ENCODE measurements at regions not wholly inside any gene's neighbourhood (a gene's known extent, or its start where the extent isn't known, plus 50 kb on each side); places are given as distances from the start of the nearest gene placed in this dataset.

DNA sequence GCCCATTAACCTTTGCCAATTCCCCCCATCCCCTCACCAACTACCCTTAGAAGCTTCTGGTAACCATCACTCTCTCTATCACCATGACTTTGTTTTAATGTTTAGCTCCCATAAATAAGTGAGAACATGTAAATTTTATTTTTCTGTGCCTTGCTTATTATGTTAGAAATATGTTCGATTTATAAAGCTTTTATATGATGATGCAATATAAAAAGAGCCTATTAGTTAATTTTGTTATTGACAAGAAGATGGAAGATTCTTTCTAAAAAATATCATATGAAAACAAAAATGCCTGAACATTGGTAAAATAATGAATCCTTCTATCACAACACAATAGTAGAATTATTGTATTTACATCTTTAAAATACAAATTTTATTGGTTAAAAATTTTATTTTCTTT is 836.1 kb upstream of the TMPRSS15 start:
- peaks cover 4% of the 10 kb centered on the region for H3K9me3 Mint-ChIP-seq
- CTCF ChIA-PET = no interaction called here
- POLR2A ChIA-PET = no interaction called here
- no peaks in the 10 kb centered on the region for H3K4me1 Mint-ChIP-seq
- H3K4me3 Mint-ChIP-seq = no peak overlapping the region
- no peaks in the 10 kb centered on the region for H3K27me3 Mint-ChIP-seq
- no peak for DNase-seq
- H3K27ac Mint-ChIP-seq = no peak overlapping the region
- H3K36me3 Mint-ChIP-seq (ENCODE audit: low read depth) = no peaks in the 10 kb centered on the region

- CTCF ChIA-PET = no interaction called here
- POLR2A ChIA-PET = no interaction called here
- H3K36me3 Mint-ChIP-seq (ENCODE audit: low read depth) = no peaks in the 10 kb centered on the region
Observed at GRCh38 chr21:19244502-19245187, 841.1 kb upstream of the TMPRSS15 start.

DNA sequence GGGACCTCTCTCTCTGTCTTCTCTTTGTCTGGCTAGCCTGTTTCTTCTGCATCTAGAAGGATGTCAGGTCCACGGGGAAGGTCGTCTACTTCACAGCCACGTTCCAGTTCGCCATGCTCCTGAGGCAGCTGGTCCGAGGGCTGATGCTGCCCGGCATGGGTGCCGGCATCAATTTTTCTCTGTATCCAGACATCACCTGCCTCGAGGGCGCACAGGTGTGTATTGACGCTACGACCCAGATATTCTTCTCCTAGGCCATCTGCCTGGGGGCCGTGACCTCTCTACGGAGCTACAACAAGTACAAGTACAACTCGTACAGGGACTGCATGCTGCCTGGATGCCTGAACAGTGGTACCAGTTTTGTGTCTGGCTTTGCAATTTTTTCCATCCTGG is 841.6 kb upstream of the TMPRSS15 start:
- ChIA-PET CTCF (no interaction called here), POLR2A (no interaction called here)
- Mint-ChIP-seq H3K27ac (no peak overlapping the region), H3K4me3 (no peak overlapping the region), H3K27me3 (no peaks in the 10 kb centered on the region), H3K36me3 (ENCODE audit: low read depth) (no peaks in the 10 kb centered on the region), H3K9me3 (peaks cover 12% of the 10 kb centered on the region), H3K4me1 (no peaks in the 10 kb centered on the region)
- no peak for DNase-seq

More at GRCh38 chr21:19244502-19245187, 841.1 kb upstream of the TMPRSS15 start:
- Mint-ChIP-seq H3K4me3 (no peak overlapping the region), H3K9me3 (peaks cover 9% of the 10 kb centered on the region), H3K27me3 (no peaks in the 10 kb centered on the region), H3K4me1 (no peaks in the 10 kb centered on the region), H3K27ac (no peak overlapping the region)
- DNase-seq = no peak

DNA sequence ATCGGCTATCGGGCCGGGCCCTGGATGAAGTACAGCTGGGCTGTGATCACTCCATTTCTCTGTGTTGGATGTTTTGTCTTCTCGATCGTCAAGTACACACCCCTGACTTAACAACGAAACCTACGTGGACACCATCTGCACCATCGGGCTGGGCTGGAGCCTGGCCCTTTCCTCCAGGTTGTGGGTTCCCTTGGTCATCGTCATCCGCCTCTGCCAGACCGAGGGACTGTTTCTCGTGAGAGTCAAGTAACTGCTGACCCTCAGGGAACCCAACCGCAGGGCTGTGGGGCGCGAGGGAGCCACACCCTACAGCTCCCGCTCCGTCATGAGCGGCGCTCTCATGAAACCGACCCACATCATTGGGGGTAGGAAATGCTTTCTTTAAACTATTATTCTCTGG is 842.4 kb upstream of the TMPRSS15 start:
- H3K27ac Mint-ChIP-seq = no peak overlapping the region
- H3K4me3 Mint-ChIP-seq = no peak overlapping the region
- DNase-seq = no peak
- H3K9me3 Mint-ChIP-seq = peaks cover 12% of the 10 kb centered on the region
- no peaks in the 10 kb centered on the region for H3K36me3 Mint-ChIP-seq (ENCODE audit: low read depth)
- ChIA-PET CTCF (no interaction called here), POLR2A (no interaction called here)
- H3K27me3 Mint-ChIP-seq = no peaks in the 10 kb centered on the region
- H3K4me1 Mint-ChIP-seq = no peaks in the 10 kb centered on the region

DNA sequence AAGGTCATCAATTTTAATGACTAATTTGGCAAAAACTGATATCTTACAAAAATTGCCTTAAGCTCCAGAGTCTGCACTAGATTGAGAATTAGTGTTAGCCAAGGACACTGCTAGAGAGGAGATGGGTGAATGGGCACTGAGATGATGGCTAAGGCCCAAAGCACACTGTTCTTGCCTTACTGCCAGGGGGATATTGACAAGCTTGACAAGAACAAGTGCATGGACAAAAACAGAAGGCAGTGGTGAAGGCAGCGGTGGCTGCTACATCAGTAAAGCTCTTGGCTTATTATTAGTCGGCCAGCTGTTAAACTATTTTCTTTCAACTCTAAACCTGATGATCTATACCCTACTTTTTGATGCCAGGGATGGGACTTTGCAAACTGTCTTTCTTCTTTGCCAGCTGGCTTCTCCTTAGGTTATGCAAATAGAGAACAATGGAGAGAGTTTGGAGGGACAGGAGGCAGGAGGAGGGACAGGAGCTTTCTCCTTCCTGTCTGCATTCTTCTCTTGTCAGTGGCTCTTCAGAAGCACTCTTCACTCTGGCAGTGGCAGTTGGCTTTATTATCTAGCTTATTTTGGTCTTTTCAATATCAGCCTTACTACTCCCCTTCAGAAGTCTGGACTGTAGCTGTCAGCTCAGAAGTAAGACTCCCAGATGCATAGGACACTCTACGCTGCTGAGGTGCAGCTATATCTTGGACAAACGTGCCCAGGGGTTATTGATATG is 853.5 kb upstream of the TMPRSS15 start:
- Mint-ChIP-seq H3K4me3 (no peak overlapping the region), H3K4me1 (no peaks in the 10 kb centered on the region), H3K27ac (no peak overlapping the region), H3K27me3 (no peaks in the 10 kb centered on the region), H3K9me3 (peaks cover 2% of the 10 kb centered on the region), H3K36me3 (ENCODE audit: low read depth) (no peaks in the 10 kb centered on the region)
- CTCF ChIA-PET = no interaction called here
- POLR2A ChIA-PET = no interaction called here
- DNase-seq = no peak

GRCh38 chr21:19261731-19262376 is 858.3 kb upstream of the TMPRSS15 start:
- Mint-ChIP-seq H3K4me1 (no peaks in the 10 kb centered on the region), H3K27ac (no peak overlapping the region), H3K27me3 (no peaks in the 10 kb centered on the region), H3K9me3 (peaks cover 6% of the 10 kb centered on the region), H3K36me3 (ENCODE audit: low read depth) (no peaks in the 10 kb centered on the region), H3K4me3 (no peak overlapping the region)
- no peak for DNase-seq
- POLR2A ChIA-PET = no interaction called here
- CTCF ChIA-PET = no interaction called here

GRCh38 chr21:19266636-19267035 is 863.1 kb upstream of the TMPRSS15 start:
- Mint-ChIP-seq H3K27ac (no peak overlapping the region), H3K4me1 (no peaks in the 10 kb centered on the region), H3K4me3 (no peak overlapping the region), H3K9me3 (peaks cover 9% of the 10 kb centered on the region), H3K36me3 (ENCODE audit: low read depth) (no peaks in the 10 kb centered on the region), H3K27me3 (no peaks in the 10 kb centered on the region)
- DNase-seq = no peak
- ChIA-PET CTCF (no interaction called here), POLR2A (interaction anchor here (0.5 kb wide), 1 partner anchor 309 kb away, joined by 3 read pairs; no protein-coding TSS in a partner anchor)

GRCh38 chr21:19268686-19269085 is 865.1 kb upstream of the TMPRSS15 start:
- H3K4me1 Mint-ChIP-seq = no peaks in the 10 kb centered on the region
- no peaks in the 10 kb centered on the region for H3K27me3 Mint-ChIP-seq
- no peaks in the 10 kb centered on the region for H3K36me3 Mint-ChIP-seq (ENCODE audit: low read depth)
- ChIA-PET POLR2A (no interaction called here), CTCF (no interaction called here)
- no peak overlapping the region for H3K4me3 Mint-ChIP-seq
- H3K9me3 Mint-ChIP-seq = peaks cover 12% of the 10 kb centered on the region
- DNase-seq = no peak
- H3K27ac Mint-ChIP-seq = no peak overlapping the region

GRCh38 chr21:19275065-19275464 is 871.5 kb upstream of the TMPRSS15 start:
- ChIA-PET CTCF (no interaction called here), POLR2A (no interaction called here)
- H3K36me3 Mint-ChIP-seq (ENCODE audit: low read depth) = no peaks in the 10 kb centered on the region
- H3K4me3 Mint-ChIP-seq = no peak overlapping the region
- DNase-seq = no peak
- H3K27me3 Mint-ChIP-seq = no peaks in the 10 kb centered on the region
- peaks cover 11% of the 10 kb centered on the region for H3K9me3 Mint-ChIP-seq
- H3K4me1 Mint-ChIP-seq = no peaks in the 10 kb centered on the region
- no peak overlapping the region for H3K27ac Mint-ChIP-seq

GRCh38 chr21:19276665-19277064 is 873.1 kb upstream of the TMPRSS15 start:
- DNase-seq = no peak
- H3K4me3 Mint-ChIP-seq = no peak overlapping the region
- POLR2A ChIA-PET = no interaction called here
- H3K4me1 Mint-ChIP-seq = no peaks in the 10 kb centered on the region
- no peaks in the 10 kb centered on the region for H3K36me3 Mint-ChIP-seq (ENCODE audit: low read depth)
- H3K9me3 Mint-ChIP-seq = peaks cover 7% of the 10 kb centered on the region
- CTCF ChIA-PET = no interaction called here
- no peaks in the 10 kb centered on the region for H3K27me3 Mint-ChIP-seq
- no peak overlapping the region for H3K27ac Mint-ChIP-seq

GRCh38 chr21:19286876-19287275 is 883.3 kb upstream of the TMPRSS15 start:
- peaks cover 9% of the 10 kb centered on the region for H3K9me3 Mint-ChIP-seq
- H3K4me1 Mint-ChIP-seq = no peaks in the 10 kb centered on the region
- DNase-seq = no peak

DNA sequence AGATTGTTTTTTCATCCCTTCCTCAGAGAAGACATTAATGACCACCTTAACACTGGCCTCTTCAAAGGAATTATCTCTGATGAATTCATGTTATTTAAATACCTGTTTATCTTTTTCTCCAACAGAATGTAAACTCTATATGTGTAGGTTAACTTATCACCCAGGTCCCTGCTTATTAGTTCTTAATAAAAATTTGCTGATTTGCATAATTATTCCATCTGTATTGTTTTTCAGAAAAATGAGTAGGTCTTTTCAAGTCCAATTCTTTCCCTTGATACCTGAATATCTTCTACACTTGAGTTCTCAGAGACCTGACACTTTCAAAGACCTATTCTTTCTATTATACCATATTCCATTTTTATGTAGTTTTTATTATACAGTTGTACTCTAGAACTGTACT is 886.7 kb upstream of the TMPRSS15 start:
- Mint-ChIP-seq H3K27ac (no peak overlapping the region), H3K9me3 (peaks cover 18% of the 10 kb centered on the region), H3K36me3 (ENCODE audit: low read depth) (no peaks in the 10 kb centered on the region), H3K27me3 (no peaks in the 10 kb centered on the region), H3K4me3 (no peak overlapping the region), H3K4me1 (no peaks in the 10 kb centered on the region)
- ChIA-PET POLR2A (no interaction called here), CTCF (no interaction called here)
- DNase-seq = no peak

More at GRCh38 chr21:19286876-19287275, 883.3 kb upstream of the TMPRSS15 start:
- H3K36me3 Mint-ChIP-seq (ENCODE audit: low read depth) = no peaks in the 10 kb centered on the region
- H3K4me3 Mint-ChIP-seq = no peak overlapping the region
- no peaks in the 10 kb centered on the region for H3K27me3 Mint-ChIP-seq
- CTCF ChIA-PET = no interaction called here
- no peak overlapping the region for H3K27ac Mint-ChIP-seq
- POLR2A ChIA-PET = no interaction called here

DNA sequence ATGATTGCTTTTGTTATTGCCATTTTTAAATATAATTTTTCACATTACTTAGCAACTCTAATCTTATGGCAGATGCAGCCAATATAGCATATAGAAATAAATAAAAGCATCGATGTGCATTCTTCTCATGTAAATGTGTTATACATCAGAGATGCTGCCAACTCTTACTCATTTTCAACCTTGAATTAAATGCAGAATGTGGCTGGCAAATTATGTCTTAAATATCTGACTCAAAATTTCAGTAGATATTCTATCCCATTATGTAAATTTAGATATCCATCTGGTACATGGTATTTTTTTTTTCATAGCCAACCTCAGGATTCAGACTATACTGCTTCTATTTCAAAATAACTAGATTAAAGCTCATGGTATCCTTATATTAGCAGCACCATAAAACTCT is 916.7 kb upstream of the TMPRSS15 start:
- Mint-ChIP-seq H3K36me3 (ENCODE audit: low read depth) (no peaks in the 10 kb centered on the region), H3K4me3 (no peak overlapping the region), H3K9me3 (no peaks in the 10 kb centered on the region), H3K4me1 (no peaks in the 10 kb centered on the region), H3K27ac (no peak overlapping the region), H3K27me3 (no peaks in the 10 kb centered on the region)
- DNase-seq = no peak
- POLR2A ChIA-PET = no interaction called here
- CTCF ChIA-PET = no interaction called here

DNA sequence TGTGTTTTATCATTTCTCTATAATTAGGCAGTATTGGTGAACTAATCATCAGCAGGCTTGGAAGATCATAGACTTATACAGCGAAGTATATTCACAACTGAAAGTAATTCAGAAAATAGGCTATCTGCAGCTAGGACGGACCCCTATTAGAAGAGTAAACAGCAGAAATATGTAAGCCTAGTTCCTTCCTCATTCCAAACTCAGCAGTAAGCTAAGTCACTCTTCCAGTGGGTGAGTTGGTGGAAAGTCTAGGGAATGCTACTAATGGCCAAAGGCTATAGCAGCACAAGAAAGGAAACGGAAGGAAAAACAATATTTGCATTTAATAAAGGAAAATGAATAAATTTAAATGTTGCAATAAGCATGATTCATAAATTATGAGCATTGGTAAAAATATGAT is 918.1 kb upstream of the TMPRSS15 start:
- ChIA-PET CTCF (no interaction called here), POLR2A (no interaction called here)
- Mint-ChIP-seq H3K4me3 (no peak overlapping the region), H3K4me1 (no peaks in the 10 kb centered on the region), H3K27me3 (no peaks in the 10 kb centered on the region), H3K36me3 (ENCODE audit: low read depth) (no peaks in the 10 kb centered on the region), H3K9me3 (no peaks in the 10 kb centered on the region), H3K27ac (no peak overlapping the region)
- DNase-seq = no peak

Data from activated CD4-positive, alpha-beta T cell treated with anti-CD3 and anti-CD28 coated beads, Interleukin-2, amount 10 ng/mL, durations not matched to agents 7 days and 5 days (primary cell).